Smooth muscle cell (in vitro differentiated cells): ENCODE measurements at regions not wholly inside any gene's neighbourhood (a gene's known extent, or its start where the extent isn't known, plus 50 kb on each side); places are given as distances from the start of the nearest gene placed in this dataset.
"Not testable (repeated sequence)": the region's sequence is repeated elsewhere in the genome, so short reads cannot be mapped to it uniquely, and the experiment has no call there.

Experiments used
- DNase-seq: peaks from one replicate; lab custom pipeline; 2025; ENCODE audit not compliant: unreplicated experiment; lab: John Stamatoyannopoulos, UW
- H2AFZ ChIP-seq: fragments of 200-600 bp; sonication (generic); 2 replicates; pipeline ENCODE4 v1.6.0; 2016; ENCODE audit warnings: antibody characterized with exemption, low read depth, mild to moderate bottlenecking
- H3F3A ChIP-seq: fragments of 200-600 bp; sonication (generic); 2 replicates; pipeline ENCODE4 v1.6.0; 2017; ENCODE audit warnings: antibody characterized with exemption, low read depth
- H3K27ac ChIP-seq: fragments of 200-600 bp; sonication (generic); 2 replicates; pipeline ENCODE4 v1.5.1; 2016; ENCODE audit warnings: low read depth, mild to moderate bottlenecking
- H3K27me3 ChIP-seq: fragments of 200-600 bp; sonication (generic); 2 replicates; pipeline ENCODE4 v1.6.1; 2016; ENCODE audit warnings: low read depth, mild to moderate bottlenecking
- H3K36me3 ChIP-seq: fragments of 200-600 bp; sonication (generic); 2 replicates; pipeline ENCODE4 v1.5.1; 2016; ENCODE audit warnings: low read depth
- H3K4me1 ChIP-seq: fragments of 200-600 bp; sonication (generic); 2 replicates; pipeline ENCODE4 v1.5.1; 2016; ENCODE audit warnings: low read depth
- H3K4me2 ChIP-seq: fragments of 200-600 bp; sonication (generic); 2 replicates; pipeline ENCODE4 v1.6.0; 2016; ENCODE audit warnings: mild to moderate bottlenecking
- H3K4me3 ChIP-seq: fragments of 200-600 bp; sonication (generic); 2 replicates; pipeline ENCODE4 v1.5.1; 2016; ENCODE audit warnings: mild to moderate bottlenecking
- H3K79me2 ChIP-seq: fragments of 200-600 bp; sonication (generic); 2 replicates; pipeline ENCODE4 v1.6.0; 2016; ENCODE audit warnings: low read depth, mild to moderate bottlenecking
- H3K9ac ChIP-seq: fragments of 200-600 bp; sonication (generic); 2 replicates; pipeline ENCODE4 v1.6.0; 2016; ENCODE audit warnings: low read depth
- H3K9me3 ChIP-seq: fragments of 200-600 bp; sonication (generic); replicated peaks from 2 replicates; pipeline ENCODE4 v1.5.1; 2016; ENCODE audit warnings: low read depth
- H4K20me1 ChIP-seq: fragments of 200-600 bp; sonication (generic); 2 replicates; pipeline ENCODE4 v1.6.0; 2016; ENCODE audit warnings: low read depth
- CTCF ChIP-seq: fragments of 200-600 bp; sonication (generic); IDR thresholded peaks from 2 replicates; pipeline ENCODE4 v1.5.1; 2017; ENCODE audit warnings: borderline replicate concordance, mild to moderate bottlenecking, antibody characterized with exemption; ENCODE audit not compliant: insufficient read depth, poor library complexity, severe bottlenecking
- WGBS: methylation state at CpG from one replicate; pipeline ENCODE4 v1.1.7; 2016; ENCODE audit warnings: low lambda C conversion rate; 5-methylcytosine and 5-hydroxymethylcytosine counted together

GRCh38 chr3:10733297-10733696 is 82.7 kb upstream of the SLC6A11 start:
- Histone ChIP-seq H3K4me3 (no peak overlapping the region), H3F3A (no peaks in the 10 kb centered on the region), H3K9me3 (peaks cover 8% of the 10 kb centered on the region), H3K79me2 (no peaks in the 10 kb centered on the region), H3K4me2 (no peak overlapping the region), H3K27ac (no peak overlapping the region), H3K27me3 (peaks cover 9% of the 10 kb centered on the region), H3K36me3 (no peaks in the 10 kb centered on the region), H3K9ac (no peak overlapping the region), H4K20me1 (no peaks in the 10 kb centered on the region), H3K4me1 (no peaks in the 10 kb centered on the region), H2AFZ (no peak overlapping the region)
- no peak for DNase-seq
- no peak for TF ChIP-seq CTCF

- not testable (repeated sequence) for H3K4me3 ChIP-seq, H3K9ac ChIP-seq, H4K20me1 ChIP-seq, H3K79me2 ChIP-seq, H2AFZ ChIP-seq, H3K4me2 ChIP-seq, H3K4me1 ChIP-seq, H3K36me3 ChIP-seq, H3K27ac ChIP-seq, H3K9me3 ChIP-seq, DNase-seq, H3F3A ChIP-seq
- WGBS: 88% methylated on average over 3 of the region's 3 CpGs
- H3K27me3 ChIP-seq: peaks cover 15% of the 10 kb centered on the region
Measured at GRCh38 chr3:10736444-10736843, 79.6 kb upstream of the SLC6A11 start.

GRCh38 chr3:10737785-10738184 is 78.2 kb upstream of the SLC6A11 start:
- Histone ChIP-seq H3K4me2 (no peak overlapping the region), H3K27ac (no peak overlapping the region), H3K9ac (no peak overlapping the region), H3K4me1 (no peaks in the 10 kb centered on the region), H3K9me3 (peaks cover 3% of the 10 kb centered on the region), H2AFZ (no peak overlapping the region), H3K27me3 (peaks cover 21% of the 10 kb centered on the region), H3K36me3 (no peaks in the 10 kb centered on the region), H3F3A (no peaks in the 10 kb centered on the region), H3K4me3 (no peak overlapping the region), H3K79me2 (no peaks in the 10 kb centered on the region), H4K20me1 (no peaks in the 10 kb centered on the region)
- WGBS: 94% methylated on average over 7 of the region's 7 CpGs
- DNase-seq: no peak
- TF ChIP-seq CTCF: no peak

GRCh38 chr3:10738688-10739372 is 77.2 kb upstream of the SLC6A11 start:
- H3K9me3 ChIP-seq: no peaks in the 10 kb centered on the region
- TF ChIP-seq CTCF: peak; percentile 83
- H4K20me1 ChIP-seq: no peaks in the 10 kb centered on the region
- H3K4me1 ChIP-seq: no peaks in the 10 kb centered on the region
- no peaks in the 10 kb centered on the region for H3K79me2 ChIP-seq
- 13% methylated on average over 29 of the region's 30 CpGs for WGBS
- no peak overlapping the region for H3K9ac ChIP-seq
- H3K4me2 ChIP-seq: peak overlapping the region; percentile 78
- no peaks in the 10 kb centered on the region for H3F3A ChIP-seq
- peak overlapping the region; percentile 12 for H3K4me3 ChIP-seq
- peak; percentile 38 for DNase-seq
- no peaks in the 10 kb centered on the region for H3K36me3 ChIP-seq
- H3K27me3 ChIP-seq: peaks cover 21% of the 10 kb centered on the region
- peak overlapping the region; percentile 91 for H2AFZ ChIP-seq
- H3K27ac ChIP-seq: no peak overlapping the region
